ENCODE measurements at regions not wholly inside any gene's neighbourhood (a gene's known extent, or its start where the extent isn't known, plus 50 kb on each side); places are given as distances from the start of the nearest gene placed in this dataset.
"Not testable (repeated sequence)": the region's sequence is repeated elsewhere in the genome, so short reads cannot be mapped to it uniquely, and the experiment has no call there.

GRCh38 chr9:32069969-32070368 is 314.5 kb upstream of the ACO1 start:
- no peak for DNase-seq (ENCODE audit: low spot score)
- in situ Hi-C loops (cut with HindIII; ENCODE audit: low sequenced_read_pairs): no loop called here

GRCh38 chr9:32072570-32072969 is 311.9 kb upstream of the ACO1 start:
- in situ Hi-C loops (cut with HindIII; ENCODE audit: low sequenced_read_pairs): no loop called here
- DNase-seq (ENCODE audit: low spot score): no peak

- no peak for DNase-seq (ENCODE audit: low spot score)
- in situ Hi-C loops (cut with HindIII; ENCODE audit: low sequenced_read_pairs): no loop called here
These were observed 292.4 kb upstream of the ACO1 start for GRCh38 chr9:32092031-32092430.

GRCh38 chr9:32117291-32117690 is 267.2 kb upstream of the ACO1 start:
- DNase-seq (ENCODE audit: low spot score): no peak
- in situ Hi-C loops (cut with HindIII; ENCODE audit: low sequenced_read_pairs): no loop called here

GRCh38 chr9:32128546-32128945 is 255.9 kb upstream of the ACO1 start:
- DNase-seq (ENCODE audit: low spot score): no peak
- in situ Hi-C loops (cut with HindIII; ENCODE audit: low sequenced_read_pairs): no loop called here

GRCh38 chr9:32130709-32131108 is 253.7 kb upstream of the ACO1 start:
- DNase-seq (ENCODE audit: low spot score); in situ Hi-C loops (cut with HindIII; ENCODE audit: low sequenced_read_pairs): not testable (repeated sequence)

- DNase-seq (ENCODE audit: low spot score): no peak
- in situ Hi-C loops (cut with HindIII; ENCODE audit: low sequenced_read_pairs): no loop called here
These were observed 247.6 kb upstream of the ACO1 start for GRCh38 chr9:32136700-32137339.

GRCh38 chr9:32142074-32142473 is 242.4 kb upstream of the ACO1 start:
- in situ Hi-C loops (cut with HindIII; ENCODE audit: low sequenced_read_pairs): no loop called here
- no peak for DNase-seq (ENCODE audit: low spot score)

GRCh38 chr9:32148553-32148952 is 235.9 kb upstream of the ACO1 start:
- DNase-seq (ENCODE audit: low spot score); in situ Hi-C loops (cut with HindIII; ENCODE audit: low sequenced_read_pairs): not testable (repeated sequence)

- no peak for DNase-seq (ENCODE audit: low spot score)
- in situ Hi-C loops (cut with HindIII; ENCODE audit: low sequenced_read_pairs): no loop called here
These were observed 223.2 kb upstream of the ACO1 start for GRCh38 chr9:32161209-32161608.

- in situ Hi-C loops (cut with HindIII; ENCODE audit: low sequenced_read_pairs): no loop called here
- no peak for DNase-seq (ENCODE audit: low spot score)
These were observed 222.7 kb upstream of the ACO1 start for GRCh38 chr9:32161720-32162119.

- DNase-seq (ENCODE audit: low spot score); in situ Hi-C loops (cut with HindIII; ENCODE audit: low sequenced_read_pairs): not testable (repeated sequence)
These were observed 218.1 kb upstream of the ACO1 start for GRCh38 chr9:32166316-32166715.

GRCh38 chr9:32171339-32171738 is 213.1 kb upstream of the ACO1 start:
- DNase-seq (ENCODE audit: low spot score): no peak
- in situ Hi-C loops (cut with HindIII; ENCODE audit: low sequenced_read_pairs): no loop called here

GRCh38 chr9:32172256-32172655 is 212.2 kb upstream of the ACO1 start:
- DNase-seq (ENCODE audit: low spot score): no peak
- in situ Hi-C loops (cut with HindIII; ENCODE audit: low sequenced_read_pairs): no loop called here

- in situ Hi-C loops (cut with HindIII; ENCODE audit: low sequenced_read_pairs): no loop called here
- no peak for DNase-seq (ENCODE audit: low spot score)
These were observed 207.0 kb upstream of the ACO1 start for GRCh38 chr9:32177396-32177795.

GRCh38 chr9:32180597-32180996 is 203.8 kb upstream of the ACO1 start:
- in situ Hi-C loops (cut with HindIII; ENCODE audit: low sequenced_read_pairs): no loop called here
- DNase-seq (ENCODE audit: low spot score): no peak

- in situ Hi-C loops (cut with HindIII; ENCODE audit: low sequenced_read_pairs): no loop called here
- no peak for DNase-seq (ENCODE audit: low spot score)
These were observed 184.2 kb upstream of the ACO1 start for GRCh38 chr9:32200241-32200640.

GRCh38 chr9:32200896-32201295 is 183.5 kb upstream of the ACO1 start:
- DNase-seq (ENCODE audit: low spot score): no peak
- in situ Hi-C loops (cut with HindIII; ENCODE audit: low sequenced_read_pairs): no loop called here

GRCh38 chr9:32209164-32209563 is 175.3 kb upstream of the ACO1 start:
- in situ Hi-C loops (cut with HindIII; ENCODE audit: low sequenced_read_pairs); DNase-seq (ENCODE audit: low spot score): not testable (repeated sequence)

GRCh38 chr9:32218100-32218767 is 166.2 kb upstream of the ACO1 start:
- in situ Hi-C loops (cut with HindIII; ENCODE audit: low sequenced_read_pairs): no loop called here
- DNase-seq (ENCODE audit: low spot score): no peak

- in situ Hi-C loops (cut with HindIII; ENCODE audit: low sequenced_read_pairs): no loop called here
- DNase-seq (ENCODE audit: low spot score): no peak
These were observed 163.7 kb upstream of the ACO1 start for GRCh38 chr9:32220750-32221149.

Data from G401 (cell line).